Parathyroid adenoma (tissue), 2 donors: ENCODE measurements at regions not wholly inside any gene's neighbourhood (a gene's known extent, or its start where the extent isn't known, plus 50 kb on each side); places are given as distances from the start of the nearest gene placed in this dataset.

Experiments used
- H2AFZ ChIP-seq: fragments of 300-600 bp; sonication (generic); one replicate; pipeline ENCODE4 v1.7.0; 2017; ENCODE audit warnings: antibody characterized with exemption, mild to moderate bottlenecking
- H3K27ac ChIP-seq: fragments of 300-600 bp; sonication (generic); one replicate; pipeline ENCODE4 v1.7.0; 2017
- H3K27me3 ChIP-seq: fragments of 300-600 bp; sonication (generic); one replicate; pipeline ENCODE4 v1.7.0; 2017; ENCODE audit warnings: low read length; ENCODE audit not compliant: control insufficient read depth, insufficient read depth
- H3K36me3 ChIP-seq: fragments of 300-600 bp; sonication (generic); one replicate; pipeline ENCODE4 v1.7.0; 2017; ENCODE audit warnings: low read length; ENCODE audit not compliant: control insufficient read depth, insufficient read depth
- H3K4me1 ChIP-seq: fragments of 300-600 bp; sonication (generic); one replicate; pipeline ENCODE4 v1.7.0; 2017; ENCODE audit warnings: control low read depth
- H3K4me2 ChIP-seq: fragments of 300-600 bp; sonication (generic); one replicate; pipeline ENCODE4 v1.7.0; 2017; ENCODE audit warnings: low read length
- H3K4me3 ChIP-seq: fragments of 300-600 bp; sonication (generic); one replicate; pipeline ENCODE4 v1.7.0; 2017; ENCODE audit warnings: low read depth, low read length
- H3K79me2 ChIP-seq: fragments of 300-600 bp; sonication (generic); one replicate; pipeline ENCODE4 v1.7.0; 2017; ENCODE audit warnings: control low read depth
- H3K9ac ChIP-seq: fragments of 300-600 bp; sonication (generic); one replicate; pipeline ENCODE4 v1.7.0; 2017; ENCODE audit warnings: mild to moderate bottlenecking
- H3K9me3 ChIP-seq: fragments of 300-600 bp; sonication (generic); one replicate; pipeline ENCODE4 v1.7.0; 2017; ENCODE audit warnings: low read length; ENCODE audit not compliant: control insufficient read depth
- TF ChIP-seq, protein P1 (sequence below): fragments of 300-600 bp; sonication (generic); IDR thresholded peaks from one replicate; pipeline ENCODE4 v1.7.0; 2017; ENCODE audit warnings: antibody characterized with exemption, mild to moderate bottlenecking
- donor health status: primary hyperparathyroidism.

DNA sequence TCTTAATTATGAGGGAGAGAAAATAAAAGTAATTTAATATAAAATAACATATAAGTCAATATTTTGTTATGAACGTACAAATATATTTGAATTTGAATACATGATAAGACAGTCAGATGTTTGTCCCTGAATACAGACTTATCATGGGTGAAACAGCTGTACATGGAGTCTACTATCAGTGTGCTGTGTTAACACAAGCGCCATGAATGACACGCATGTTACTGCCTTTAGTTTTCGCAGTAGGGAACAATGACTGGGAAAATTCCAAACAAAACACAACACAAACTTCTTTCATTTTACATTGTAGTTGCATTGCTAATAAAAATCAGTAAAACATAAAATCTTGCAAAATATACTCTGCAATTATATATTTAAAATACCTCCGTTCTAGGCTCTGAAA, 108.6 kb downstream of the FBXO5 start:
- Histone ChIP-seq H3K9ac (no peak overlapping the region), H3K36me3 (no peaks in the 10 kb centered on the region), H3K4me1 (no peaks in the 10 kb centered on the region), H3K4me3 (no peak overlapping the region), H2AFZ (no peak overlapping the region), H3K9me3 (no peaks in the 10 kb centered on the region), H3K79me2 (no peaks in the 10 kb centered on the region), H3K27ac (no peak overlapping the region), H3K4me2 (no peak overlapping the region), H3K27me3 (no peaks in the 10 kb centered on the region)
- TF ChIP-seq, protein P1, sequence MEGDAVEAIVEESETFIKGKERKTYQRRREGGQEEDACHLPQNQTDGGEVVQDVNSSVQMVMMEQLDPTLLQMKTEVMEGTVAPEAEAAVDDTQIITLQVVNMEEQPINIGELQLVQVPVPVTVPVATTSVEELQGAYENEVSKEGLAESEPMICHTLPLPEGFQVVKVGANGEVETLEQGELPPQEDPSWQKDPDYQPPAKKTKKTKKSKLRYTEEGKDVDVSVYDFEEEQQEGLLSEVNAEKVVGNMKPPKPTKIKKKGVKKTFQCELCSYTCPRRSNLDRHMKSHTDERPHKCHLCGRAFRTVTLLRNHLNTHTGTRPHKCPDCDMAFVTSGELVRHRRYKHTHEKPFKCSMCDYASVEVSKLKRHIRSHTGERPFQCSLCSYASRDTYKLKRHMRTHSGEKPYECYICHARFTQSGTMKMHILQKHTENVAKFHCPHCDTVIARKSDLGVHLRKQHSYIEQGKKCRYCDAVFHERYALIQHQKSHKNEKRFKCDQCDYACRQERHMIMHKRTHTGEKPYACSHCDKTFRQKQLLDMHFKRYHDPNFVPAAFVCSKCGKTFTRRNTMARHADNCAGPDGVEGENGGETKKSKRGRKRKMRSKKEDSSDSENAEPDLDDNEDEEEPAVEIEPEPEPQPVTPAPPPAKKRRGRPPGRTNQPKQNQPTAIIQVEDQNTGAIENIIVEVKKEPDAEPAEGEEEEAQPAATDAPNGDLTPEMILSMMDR, result no peak

DNA sequence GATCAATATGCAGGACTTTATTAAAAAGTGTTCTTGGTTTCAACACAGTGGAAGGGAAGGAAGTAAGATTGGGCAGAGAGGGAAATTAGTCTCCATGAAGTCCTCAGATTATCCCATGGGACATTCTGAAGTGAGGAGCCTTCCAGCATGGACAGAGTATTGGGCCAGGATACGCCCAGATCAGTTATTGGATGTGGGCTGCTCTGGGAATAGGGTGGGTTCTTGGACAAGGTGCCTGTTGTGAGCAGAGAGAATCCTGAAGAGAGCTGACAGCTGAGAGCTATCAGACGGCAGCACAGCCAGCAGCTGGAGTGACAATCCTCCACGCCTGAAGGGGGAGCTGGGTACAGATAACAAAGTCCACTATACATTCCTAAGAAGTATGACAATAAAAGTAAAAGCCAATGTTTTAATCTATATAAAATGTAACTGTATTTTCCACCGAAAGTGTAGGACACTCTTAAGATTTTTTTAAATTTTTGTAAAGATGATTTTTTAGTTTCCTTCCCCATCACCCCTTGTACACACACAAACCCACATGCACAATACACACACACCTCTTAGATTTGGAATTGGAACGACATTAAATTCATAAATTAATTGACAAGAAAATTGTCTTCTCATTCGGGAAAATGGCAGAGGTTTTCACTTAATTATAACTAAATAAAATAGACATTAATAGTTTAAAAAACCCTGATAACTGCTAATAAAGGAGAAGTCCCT, 107.8 kb downstream of the FBXO5 start:
- no peaks in the 10 kb centered on the region for H3K36me3 ChIP-seq
- no peak overlapping the region for H3K27ac ChIP-seq
- H3K27me3 ChIP-seq, result no peaks in the 10 kb centered on the region
- no peak overlapping the region for H2AFZ ChIP-seq
- no peaks in the 10 kb centered on the region for H3K4me1 ChIP-seq
- H3K4me2 ChIP-seq, result no peak overlapping the region
- TF ChIP-seq, protein P1, result no peak
- no peak overlapping the region for H3K9ac ChIP-seq
- H3K4me3 ChIP-seq, result no peak overlapping the region
- H3K79me2 ChIP-seq, result no peaks in the 10 kb centered on the region
- H3K9me3 ChIP-seq, result no peaks in the 10 kb centered on the region

DNA sequence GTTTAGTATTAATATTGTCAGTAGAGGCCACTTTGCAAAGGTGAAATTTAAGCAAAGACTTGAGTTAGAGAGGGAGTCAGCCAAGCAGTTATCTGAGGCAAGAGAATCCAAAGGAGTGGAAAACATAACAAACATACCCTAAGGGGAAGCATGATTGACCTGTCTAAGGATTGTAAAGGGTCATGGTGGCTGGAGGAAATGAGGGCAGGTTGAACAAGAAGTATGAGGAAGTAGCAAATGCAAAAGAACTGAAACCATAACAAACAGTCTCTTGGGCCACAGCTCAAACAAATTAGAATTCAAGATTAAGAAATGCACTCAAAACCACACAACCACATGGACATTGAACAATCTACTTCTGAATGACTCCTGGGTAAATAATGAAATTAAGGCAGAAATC, 103.2 kb downstream of the FBXO5 start:
- H3K9ac ChIP-seq, result no peak overlapping the region
- no peaks in the 10 kb centered on the region for H3K4me1 ChIP-seq
- no peak overlapping the region for H2AFZ ChIP-seq
- H3K79me2 ChIP-seq, result no peaks in the 10 kb centered on the region
- H3K27ac ChIP-seq, result no peak overlapping the region
- H3K4me2 ChIP-seq, result no peak overlapping the region
- TF ChIP-seq, protein P1, result no peak
- no peaks in the 10 kb centered on the region for H3K27me3 ChIP-seq
- no peaks in the 10 kb centered on the region for H3K9me3 ChIP-seq
- no peak overlapping the region for H3K4me3 ChIP-seq
- no peaks in the 10 kb centered on the region for H3K36me3 ChIP-seq

DNA sequence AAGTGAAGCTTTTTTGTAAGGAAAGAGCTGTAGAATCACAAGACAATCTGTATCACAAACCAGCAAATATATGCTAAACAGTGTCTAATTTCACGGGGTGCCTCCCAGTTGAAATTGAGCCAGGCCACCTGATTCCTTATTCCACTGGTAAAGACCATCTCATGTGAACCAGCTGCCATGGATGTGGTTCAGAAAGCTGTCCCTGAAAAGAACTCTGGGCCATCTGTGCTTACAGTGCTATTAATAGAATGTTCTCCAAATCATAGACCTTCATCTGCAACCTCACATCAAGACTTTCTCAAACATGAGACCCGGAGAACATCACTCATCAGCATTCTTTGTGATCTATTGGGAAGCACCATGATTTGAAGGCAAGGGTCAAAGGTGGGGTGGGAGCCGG, 89.7 kb downstream of the FBXO5 start:
- Histone ChIP-seq H3K4me3 (no peak overlapping the region), H3K27ac (no peak overlapping the region), H3K36me3 (no peaks in the 10 kb centered on the region), H3K4me2 (no peak overlapping the region), H3K9ac (no peak overlapping the region), H3K27me3 (no peaks in the 10 kb centered on the region), H3K9me3 (no peaks in the 10 kb centered on the region), H3K79me2 (no peaks in the 10 kb centered on the region), H2AFZ (no peak overlapping the region), H3K4me1 (no peaks in the 10 kb centered on the region)
- TF ChIP-seq, protein P1, result no peak

DNA sequence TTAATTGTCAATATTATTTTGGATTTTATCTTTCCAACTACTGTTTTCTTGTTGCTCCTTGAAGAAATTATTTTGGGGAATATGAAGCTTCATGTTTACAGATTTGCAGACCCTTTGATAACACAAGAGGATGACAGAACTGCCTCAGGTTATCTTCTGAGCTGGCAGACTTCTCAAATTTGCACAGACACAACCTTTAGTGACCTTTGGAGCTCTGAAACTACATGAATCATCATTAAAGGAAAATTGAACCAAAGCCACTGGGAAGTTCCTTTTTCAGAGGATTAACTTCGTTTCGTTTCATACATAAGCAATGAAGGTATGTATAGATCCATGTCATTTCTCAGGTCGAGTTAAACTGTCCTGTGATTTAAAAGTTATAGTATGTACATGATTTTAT, 85.9 kb downstream of the FBXO5 start:
- H3K79me2 ChIP-seq, result no peaks in the 10 kb centered on the region
- H3K4me3 ChIP-seq, result no peak overlapping the region
- no peak overlapping the region for H2AFZ ChIP-seq
- no peak overlapping the region for H3K9ac ChIP-seq
- H3K9me3 ChIP-seq, result no peaks in the 10 kb centered on the region
- no peak overlapping the region for H3K4me2 ChIP-seq
- TF ChIP-seq, protein P1, result no peak
- no peaks in the 10 kb centered on the region for H3K36me3 ChIP-seq
- H3K27ac ChIP-seq, result no peak overlapping the region
- no peaks in the 10 kb centered on the region for H3K4me1 ChIP-seq
- H3K27me3 ChIP-seq, result no peaks in the 10 kb centered on the region
